Transverse colon (tissue), 4 donors: ENCODE measurements at regions not wholly inside any gene's neighbourhood (a gene's known extent, or its start where the extent isn't known, plus 50 kb on each side); places are given as distances from the start of the nearest gene placed in this dataset.

Experiments
- DNase-seq: peaks from one replicate; pipeline ENCODE4 v3.0.0-alpha.2; 2019
- H3K27ac ChIP-seq, 4 donors: fragments of 200-600 bp; sonication (generic); 2 replicates each; pipeline ENCODE4 v1.5.1; 2016 to 2018; ENCODE audit warnings: inconsistent platforms in 4 of 4
- H3K27me3 ChIP-seq: fragments of 200-600 bp; sonication (generic); 2 replicates; pipeline ENCODE4 v1.5.1; 2017; ENCODE audit warnings: inconsistent platforms
- H3K36me3 ChIP-seq, 4 donors: fragments of 200-600 bp; sonication (generic); 2 replicates each; pipeline ENCODE4 v1.5.1; 2017 to 2019; ENCODE audit warnings: inconsistent platforms in 4 of 4
- H3K4me1 ChIP-seq, 4 donors: fragments of 200-600 bp; sonication (generic); 2 replicates each; pipeline ENCODE4 v1.5.1; 2017 to 2020; ENCODE audit warnings: inconsistent platforms in 4 of 4
- H3K4me3 ChIP-seq, 4 donors: fragments of 200-600 bp; sonication (generic); 1 replicate in 1 of 4; 2 replicates in 3 of 4; pipeline versions ENCODE4 v1.5.1 to v1.6.1; 2017 to 2019; ENCODE audit warnings: inconsistent platforms in 4 of 4
- H3K9me3 ChIP-seq, 2 donors: fragments of 200-600 bp; sonication (generic); 2 replicates each; pipeline ENCODE4 v1.5.1; 2017 to 2019; ENCODE audit warnings: inconsistent platforms in 2 of 2
- EP300 ChIP-seq: sonication (generic); formaldehyde crosslinking; IDR thresholded peaks from one replicate; pipeline ENCODE4 v1.6.1; 2017; ENCODE audit warnings: antibody characterized with exemption, low read depth
- POLR2A ChIP-seq: fragments of 450-650 bp; IDR thresholded peaks from one replicate; pipeline ENCODE4 v1.6.1; 2016; ENCODE audit warnings: antibody characterized with exemption, mild to moderate bottlenecking, moderate library complexity
- POLR2AphosphoS5 ChIP-seq, 3 donors: sonication (generic); formaldehyde crosslinking; IDR thresholded peaks; one replicate each; pipeline ENCODE4 v1.6.1; 2016; ENCODE audit warnings: antibody characterized with exemption in 3 of 3
- WGBS, 2 donors: methylation state at CpG; one replicate each; pipeline ENCODE4 v1.1.5; 2018; ENCODE audit warnings: low coverage in 1 of 2; 5-methylcytosine and 5-hydroxymethylcytosine counted together
- in situ Hi-C, 4 donors: fragments of 200-750 bp; cut with MboI; loops; one replicate each; pipeline versions ENCODE4 v1.15.0 to v1.15.1; 2017; ENCODE audit warnings: low sequenced_read_pairs in 3 of 4, low pct_ligation_motif_present in 1 of 4, low pct_unique_long_range_greater_than_20kb in 1 of 4
- intact Hi-C: fragments of 100-400 bp; cut with DNase I; formaldehyde crosslinking; loops from one replicate; pipeline ENCODE4 v1.15.1; 2023; ENCODE audit warnings: low total_unique reads
- TF ChIP-seq, protein P1 (sequence below), 5 experiments: fragments of 200-600 bp in 3 of 5; fragments of 450-650 bp in 2 of 5; sonication (generic) in 3 of 5; IDR thresholded peaks; 1 replicate in 2 of 5; 2 replicates in 3 of 5; pipeline ENCODE4 v1.5.1; 2016 to 2017; ENCODE audit warnings: antibody characterized with exemption in 5 of 5, inconsistent platforms in 3 of 5, mild to moderate bottlenecking in 2 of 5, moderate library complexity in 1 of 5

DNA sequence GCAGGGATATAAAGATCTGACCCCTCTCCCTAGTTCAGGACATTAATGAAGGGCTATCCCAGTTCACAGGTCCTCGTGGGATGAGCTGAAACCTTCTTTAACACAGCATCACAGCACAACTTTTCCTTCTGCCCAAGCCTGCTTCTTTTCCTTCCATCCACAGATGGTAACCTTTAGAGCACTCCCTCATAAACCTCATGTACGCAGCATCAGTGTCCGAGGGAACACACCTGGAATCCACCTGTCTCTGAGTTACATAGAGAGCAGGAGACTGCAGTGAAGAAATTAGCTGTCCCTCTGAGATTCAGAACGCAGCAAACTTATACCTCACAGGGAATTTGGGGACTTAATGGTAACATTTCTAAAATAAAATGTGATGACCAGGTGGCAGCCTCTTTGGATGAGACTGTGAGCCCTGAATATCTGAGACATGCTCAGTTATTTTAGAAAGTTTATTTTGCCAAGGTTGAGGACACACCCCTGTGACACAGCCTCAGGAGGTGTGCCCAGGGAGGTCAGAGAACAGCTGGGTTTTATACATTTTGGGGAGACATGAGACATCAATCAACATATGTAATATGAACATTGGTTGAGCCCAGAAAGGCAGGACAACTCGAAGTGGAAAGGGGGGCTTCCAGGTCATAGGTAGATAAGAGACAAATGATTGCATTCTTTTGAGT is 73.8 kb upstream of the PACRGL start:
- Histone ChIP-seq H3K4me1 (peaks cover 0 to 38% (median 12%) of the 10 kb centered on the region in 4 donors), H3K9me3 (no peaks in the 10 kb centered on the region), H3K27ac (peak overlapping the region in 3 of 4 donors; percentile 27 to 59 (median 36)), H3K4me3 (no peak overlapping the region), H3K27me3 (no peaks in the 10 kb centered on the region), H3K36me3 (no peaks in the 10 kb centered on the region)
- WGBS, 2 donors: 52 to 60% methylated on average over 1 to 5 of the region's 5 CpGs
- TF ChIP-seq POLR2A: no peak
- TF ChIP-seq, protein P1, sequence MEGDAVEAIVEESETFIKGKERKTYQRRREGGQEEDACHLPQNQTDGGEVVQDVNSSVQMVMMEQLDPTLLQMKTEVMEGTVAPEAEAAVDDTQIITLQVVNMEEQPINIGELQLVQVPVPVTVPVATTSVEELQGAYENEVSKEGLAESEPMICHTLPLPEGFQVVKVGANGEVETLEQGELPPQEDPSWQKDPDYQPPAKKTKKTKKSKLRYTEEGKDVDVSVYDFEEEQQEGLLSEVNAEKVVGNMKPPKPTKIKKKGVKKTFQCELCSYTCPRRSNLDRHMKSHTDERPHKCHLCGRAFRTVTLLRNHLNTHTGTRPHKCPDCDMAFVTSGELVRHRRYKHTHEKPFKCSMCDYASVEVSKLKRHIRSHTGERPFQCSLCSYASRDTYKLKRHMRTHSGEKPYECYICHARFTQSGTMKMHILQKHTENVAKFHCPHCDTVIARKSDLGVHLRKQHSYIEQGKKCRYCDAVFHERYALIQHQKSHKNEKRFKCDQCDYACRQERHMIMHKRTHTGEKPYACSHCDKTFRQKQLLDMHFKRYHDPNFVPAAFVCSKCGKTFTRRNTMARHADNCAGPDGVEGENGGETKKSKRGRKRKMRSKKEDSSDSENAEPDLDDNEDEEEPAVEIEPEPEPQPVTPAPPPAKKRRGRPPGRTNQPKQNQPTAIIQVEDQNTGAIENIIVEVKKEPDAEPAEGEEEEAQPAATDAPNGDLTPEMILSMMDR (IDR thresholded peaks at IDR 0.05): no peak
- TF ChIP-seq EP300: no peak
- TF ChIP-seq POLR2AphosphoS5 (IDR thresholded peaks at IDR 0.05): no peak
- DNase-seq: no peak
- intact Hi-C loops (no loop called here), in situ Hi-C loops (no loop called here)

DNA sequence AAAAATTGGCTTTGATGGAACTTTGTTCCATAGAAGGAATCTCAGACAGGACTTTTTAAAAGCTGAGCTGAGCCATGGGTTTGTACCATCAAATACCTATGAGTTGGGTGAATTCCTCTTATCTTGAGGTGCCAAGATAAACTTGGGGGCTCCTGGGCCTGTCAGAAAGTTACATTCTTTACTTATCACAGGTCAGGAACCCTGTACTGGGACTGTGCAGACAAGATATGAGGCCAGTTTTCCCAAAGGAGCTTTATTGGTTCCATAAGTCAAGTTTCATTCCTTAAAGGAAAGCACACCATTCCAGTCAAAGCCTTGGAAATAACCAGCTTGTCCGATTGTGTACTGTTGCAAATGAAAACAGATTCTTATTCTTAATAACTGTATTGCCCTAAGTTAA is 72.4 kb upstream of the PACRGL start:
- in situ Hi-C loops: no loop called here
- no peaks in the 10 kb centered on the region for H3K27me3 ChIP-seq
- H3K9me3 ChIP-seq: no peaks in the 10 kb centered on the region
- DNase-seq: no peak
- WGBS, 2 donors: 80 to 84% methylated on average over 1 of the region's 1 CpG
- H3K4me1 ChIP-seq: peaks cover 0 to 35% (median 11%) of the 10 kb centered on the region in 4 donors
- intact Hi-C loops: no loop called here
- H3K4me3 ChIP-seq: no peak overlapping the region
- TF ChIP-seq EP300: no peak
- TF ChIP-seq POLR2AphosphoS5 (IDR thresholded peaks at IDR 0.05): no peak
- TF ChIP-seq, protein P1 (IDR thresholded peaks at IDR 0.05): no peak
- H3K36me3 ChIP-seq: no peaks in the 10 kb centered on the region
- H3K27ac ChIP-seq: no peak overlapping the region

DNA sequence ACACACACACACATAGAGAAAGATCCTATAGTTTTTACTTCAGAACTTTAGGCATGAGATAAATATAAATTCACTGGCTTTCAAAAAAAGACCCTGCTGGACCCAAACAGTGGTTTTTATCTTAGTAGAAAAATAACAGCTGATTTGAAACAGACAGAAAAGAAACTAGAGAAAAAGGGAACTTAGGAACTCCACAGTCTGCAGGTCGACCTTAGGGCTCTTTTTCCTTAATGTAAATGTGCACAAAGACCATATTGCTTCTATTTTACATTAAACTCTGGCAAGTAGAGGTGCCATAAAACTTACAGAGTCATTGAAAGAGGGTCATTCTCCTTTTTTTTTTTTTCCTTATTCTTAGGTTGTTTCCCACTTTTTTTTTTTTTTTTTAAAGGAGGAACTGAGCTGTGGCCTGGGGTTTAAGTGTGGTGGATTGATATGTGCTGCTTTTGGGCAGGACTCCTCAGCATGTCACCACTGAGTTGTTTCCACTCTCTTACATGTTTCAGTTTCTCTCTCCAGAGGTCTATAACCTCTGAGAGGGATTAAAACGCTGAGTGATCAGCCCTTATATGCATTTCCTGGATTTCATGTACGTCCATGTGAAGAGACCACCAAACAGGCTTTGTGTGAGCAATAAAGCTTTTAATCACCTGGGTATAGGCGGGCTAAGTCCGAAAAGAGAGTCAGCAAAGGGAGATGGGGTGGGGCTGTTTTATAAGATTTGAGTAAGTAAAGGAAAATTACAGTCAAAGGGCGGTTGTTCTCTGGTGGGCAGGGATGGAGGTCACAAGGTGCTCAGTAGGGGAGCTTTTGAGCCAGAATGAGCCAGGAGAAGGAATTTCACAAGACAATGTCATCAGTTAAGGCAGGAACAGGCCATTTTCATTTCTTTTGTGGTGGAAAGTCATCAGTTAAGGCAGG is 70.8 kb upstream of the PACRGL start:
- DNase-seq: no peak
- intact Hi-C loops: no loop called here
- no peaks in the 10 kb centered on the region for H3K9me3 ChIP-seq
- no peaks in the 10 kb centered on the region for H3K36me3 ChIP-seq
- TF ChIP-seq, protein P1 (IDR thresholded peaks at IDR 0.05): no peak
- peak overlapping the region; percentile 49 to 70 (median 66) for H3K27ac ChIP-seq
- H3K4me3 ChIP-seq: no peak overlapping the region
- peaks cover 0 to 39% (median 16%) of the 10 kb centered on the region in 4 donors for H3K4me1 ChIP-seq
- no peaks in the 10 kb centered on the region for H3K27me3 ChIP-seq
- 37 to 41% methylated on average over 4 to 6 of the region's 6 CpGs for WGBS, 2 donors
- in situ Hi-C loops: no loop called here

DNA sequence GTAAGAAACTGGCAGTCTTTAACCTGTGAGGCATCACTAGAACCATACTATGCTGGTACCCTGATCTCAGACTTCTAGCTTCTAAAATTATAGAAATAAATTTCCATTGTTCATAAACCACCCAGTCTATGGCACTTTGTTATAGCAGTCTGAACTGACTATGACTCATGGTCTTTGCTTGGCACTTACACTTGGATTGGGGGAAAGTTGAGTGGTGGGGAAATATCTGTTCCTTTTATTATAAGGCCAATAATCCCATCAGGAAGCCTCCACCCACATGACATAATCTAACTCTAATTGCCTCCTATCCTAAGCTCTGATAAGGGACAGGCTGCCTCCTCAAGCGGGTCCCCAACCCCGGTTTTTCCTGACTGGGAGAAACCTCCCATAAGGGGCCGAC is 61.4 kb upstream of the PACRGL start:
- Histone ChIP-seq H3K36me3 (no peaks in the 10 kb centered on the region), H3K27ac (peak overlapping the region in 1 of 4 donors; percentile 37), H3K4me3 (no peak overlapping the region), H3K27me3 (no peaks in the 10 kb centered on the region), H3K4me1 (peaks cover 0 to 5% (median 4%) of the 10 kb centered on the region in 4 donors), H3K9me3 (no peaks in the 10 kb centered on the region)
- WGBS, 2 donors: 53% methylated on average over 3 of the region's 3 CpGs; no CpG with 5 or more reads in 1 of the 2 donors
- in situ Hi-C loops (no loop called here), intact Hi-C loops (no loop called here)
- no peak for DNase-seq
- no peak for TF ChIP-seq POLR2A
- no peak for TF ChIP-seq EP300
- TF ChIP-seq POLR2AphosphoS5 (IDR thresholded peaks at IDR 0.05): no peak
- TF ChIP-seq, protein P1 (IDR thresholded peaks at IDR 0.05): no peak
